ENCODE measurements at regions not wholly inside any gene's neighbourhood (a gene's known extent, or its start where the extent isn't known, plus 50 kb on each side); places are given as distances from the start of the nearest gene placed in this dataset.
A peak's percentile ranks its signal among the peaks of the same experiment; 100 is the strongest.

DNA sequence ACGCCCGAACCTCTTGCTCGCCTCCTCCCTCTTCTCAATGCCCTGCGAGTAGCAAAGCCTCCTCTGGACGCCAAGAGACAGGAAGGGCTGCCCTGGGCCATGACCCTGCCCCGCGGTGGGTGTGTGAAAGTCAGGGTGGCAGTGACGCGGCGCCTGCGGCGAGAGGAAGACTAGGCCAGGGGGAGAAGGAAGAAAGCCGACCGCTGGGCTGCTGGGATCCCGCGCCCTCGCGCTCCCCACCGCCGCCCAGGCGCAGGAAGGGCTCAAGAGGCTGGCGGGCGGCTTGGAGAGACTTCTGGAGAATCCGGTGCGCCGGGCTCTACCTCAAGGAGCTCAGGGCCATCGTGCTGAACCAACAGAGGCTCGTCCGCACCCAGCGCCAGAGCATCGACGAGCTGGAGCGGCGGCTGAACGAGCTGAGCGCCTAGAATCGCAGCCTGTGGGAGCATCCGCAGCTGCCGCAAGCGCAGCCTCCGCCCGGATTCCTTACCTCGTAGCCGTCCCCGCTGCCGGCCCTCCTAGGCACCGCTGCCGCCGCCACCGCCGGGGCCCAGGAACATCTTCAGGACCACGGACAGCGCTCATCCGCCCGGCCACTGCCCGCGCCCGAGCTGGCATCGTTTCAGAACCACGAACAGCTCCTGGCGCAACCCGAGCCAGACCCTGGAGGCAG lies 105.0 kb upstream of the PRB2 start:
- TF ChIP-seq, protein P1, sequence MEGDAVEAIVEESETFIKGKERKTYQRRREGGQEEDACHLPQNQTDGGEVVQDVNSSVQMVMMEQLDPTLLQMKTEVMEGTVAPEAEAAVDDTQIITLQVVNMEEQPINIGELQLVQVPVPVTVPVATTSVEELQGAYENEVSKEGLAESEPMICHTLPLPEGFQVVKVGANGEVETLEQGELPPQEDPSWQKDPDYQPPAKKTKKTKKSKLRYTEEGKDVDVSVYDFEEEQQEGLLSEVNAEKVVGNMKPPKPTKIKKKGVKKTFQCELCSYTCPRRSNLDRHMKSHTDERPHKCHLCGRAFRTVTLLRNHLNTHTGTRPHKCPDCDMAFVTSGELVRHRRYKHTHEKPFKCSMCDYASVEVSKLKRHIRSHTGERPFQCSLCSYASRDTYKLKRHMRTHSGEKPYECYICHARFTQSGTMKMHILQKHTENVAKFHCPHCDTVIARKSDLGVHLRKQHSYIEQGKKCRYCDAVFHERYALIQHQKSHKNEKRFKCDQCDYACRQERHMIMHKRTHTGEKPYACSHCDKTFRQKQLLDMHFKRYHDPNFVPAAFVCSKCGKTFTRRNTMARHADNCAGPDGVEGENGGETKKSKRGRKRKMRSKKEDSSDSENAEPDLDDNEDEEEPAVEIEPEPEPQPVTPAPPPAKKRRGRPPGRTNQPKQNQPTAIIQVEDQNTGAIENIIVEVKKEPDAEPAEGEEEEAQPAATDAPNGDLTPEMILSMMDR (IDR thresholded peaks at IDR 0.05; ENCODE audit: low read depth, low read length, missing control alignments), result no peak
- no peak for DNase-seq (ENCODE audit: low read depth)
- H3K4me3 ChIP-seq (ENCODE audit: low read depth, low read length), result no peak overlapping the region

- TF ChIP-seq, protein P1 (IDR thresholded peaks at IDR 0.05; ENCODE audit: low read depth, low read length, missing control alignments), result no peak
- DNase-seq (ENCODE audit: low read depth), result no peak
- no peak overlapping the region for H3K4me3 ChIP-seq (ENCODE audit: low read depth, low read length)
These were observed 105.5 kb upstream of the PRB2 start for GRCh38 chr12:11500861-11501230.

- H3K4me3 ChIP-seq (ENCODE audit: low read depth, low read length), result no peak overlapping the region
- TF ChIP-seq, protein P1 (IDR thresholded peaks at IDR 0.05; ENCODE audit: low read depth, low read length, missing control alignments), result no peak
- DNase-seq (ENCODE audit: low read depth), result no peak
These were observed 113.3 kb upstream of the PRB2 start for GRCh38 chr12:11508699-11509098.

DNA sequence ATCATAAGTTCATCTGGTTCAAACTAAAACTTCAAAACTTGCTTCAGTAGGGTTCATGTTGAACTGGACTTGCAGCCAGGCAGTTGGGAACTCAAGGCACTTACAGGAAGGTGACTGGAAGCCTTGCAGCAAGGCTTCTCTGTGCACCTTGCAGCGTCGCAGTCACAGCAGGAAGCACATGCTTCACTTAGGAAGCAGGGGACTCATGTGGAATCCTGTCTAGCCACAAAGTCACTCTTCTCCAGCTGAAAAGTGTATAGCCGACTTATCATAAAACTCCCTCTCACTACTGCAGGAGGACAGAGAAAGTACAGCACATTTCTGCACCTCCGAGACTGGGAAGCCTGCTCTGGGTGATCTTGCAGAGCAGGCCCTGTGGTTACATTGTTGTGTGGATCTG lies 114.0 kb upstream of the PRB2 start:
- no peak for DNase-seq (ENCODE audit: low read depth)
- TF ChIP-seq, protein P1 (IDR thresholded peaks at IDR 0.05; ENCODE audit: low read depth, low read length, missing control alignments), result no peak
- H3K4me3 ChIP-seq (ENCODE audit: low read depth, low read length), result no peak overlapping the region

DNA sequence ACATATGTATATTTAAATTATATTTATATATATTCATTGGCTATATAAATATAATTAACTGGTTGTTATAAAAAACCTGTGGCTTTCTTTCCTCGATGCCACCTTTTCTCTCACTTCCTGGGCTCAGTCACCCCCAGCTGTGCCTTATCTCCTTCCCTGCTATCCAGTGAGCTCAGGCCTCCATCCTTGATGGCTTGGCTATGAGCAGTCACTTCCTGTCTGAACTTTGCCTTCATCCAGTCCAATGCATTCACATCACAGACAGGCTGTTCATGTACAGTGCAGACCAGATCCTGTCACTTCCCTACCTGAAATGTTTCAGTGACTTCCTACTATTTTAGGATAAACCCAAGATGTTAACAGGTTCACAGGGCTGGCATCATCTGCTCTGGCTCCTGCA lies 115.3 kb upstream of the PRB2 start:
- TF ChIP-seq, protein P1 (IDR thresholded peaks at IDR 0.05; ENCODE audit: low read depth, low read length, missing control alignments), result no peak
- H3K4me3 ChIP-seq (ENCODE audit: low read depth, low read length), result no peak overlapping the region
- DNase-seq (ENCODE audit: low read depth), result no peak

DNA sequence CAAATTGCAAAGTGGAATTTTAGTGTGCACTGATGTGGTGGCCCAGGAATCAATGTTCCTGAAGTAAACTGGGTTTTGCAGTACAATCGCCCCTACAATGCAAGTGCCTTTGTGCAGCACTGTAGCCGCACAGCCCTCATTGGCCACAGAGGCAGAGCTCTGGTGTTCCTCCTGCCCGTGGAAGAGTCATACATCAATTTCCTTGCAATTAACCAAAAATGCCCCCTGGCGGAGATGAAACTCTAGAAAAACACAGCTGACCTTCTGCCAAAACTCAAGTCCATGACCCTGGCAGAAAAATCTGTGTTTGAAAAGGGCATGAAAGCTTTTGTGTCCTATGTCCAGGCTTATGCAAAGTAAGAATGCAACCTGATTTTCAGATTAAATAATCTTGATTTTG lies 117.9 kb upstream of the PRB2 start:
- TF ChIP-seq, protein P1 (IDR thresholded peaks at IDR 0.05; ENCODE audit: low read depth, low read length, missing control alignments), result peak; percentile 21
- no peak overlapping the region for H3K4me3 ChIP-seq (ENCODE audit: low read depth, low read length)
- DNase-seq (ENCODE audit: low read depth), result no peak

DNA sequence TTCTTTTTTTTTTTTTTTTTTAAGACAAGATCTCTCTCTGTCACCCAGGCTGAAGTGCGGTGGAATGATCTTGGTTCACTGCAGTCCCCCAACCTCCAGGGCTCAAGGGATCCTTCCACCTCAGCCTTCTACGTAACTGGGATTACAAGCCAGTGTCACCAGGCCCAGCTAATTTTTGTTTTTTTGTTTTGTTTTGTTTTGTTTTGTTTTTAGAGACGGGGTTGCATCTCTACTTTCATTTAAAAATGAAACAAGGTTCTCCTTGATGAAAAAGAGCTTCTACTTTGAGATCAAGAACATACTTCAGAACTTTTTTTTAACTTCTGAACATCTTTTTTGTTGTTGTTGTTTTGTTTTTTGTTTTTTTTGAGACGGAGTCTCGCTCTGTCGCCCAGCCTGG lies 121.7 kb upstream of the PRB2 start:
- no peak for DNase-seq (ENCODE audit: low read depth)
- TF ChIP-seq, protein P1 (IDR thresholded peaks at IDR 0.05; ENCODE audit: low read depth, low read length, missing control alignments), result no peak
- H3K4me3 ChIP-seq (ENCODE audit: low read depth, low read length), result no peak overlapping the region
